ENCODE measurements at regions not wholly inside any gene's neighbourhood (a gene's known extent, or its start where the extent isn't known, plus 50 kb on each side); places are given as distances from the start of the nearest gene placed in this dataset.
A peak's percentile ranks its signal among the peaks of the same experiment; 100 is the strongest.
"Not testable (repeated sequence)": the region's sequence is repeated elsewhere in the genome, so short reads cannot be mapped to it uniquely, and the experiment has no call there.

GRCh38 chr3:61354604-61355003 lies 103.4 kb upstream of the FHIT start:
- H3K27me3 Mint-ChIP-seq = peaks cover 12% of the 10 kb centered on the region
- H3K9me3 ChIP-seq (ENCODE audit: control insufficient read depth, low read length, poor library complexity, severe bottlenecking) = no peaks in the 10 kb centered on the region
- no peak overlapping the region for H3K4me3 Mint-ChIP-seq
- no peaks in the 10 kb centered on the region for H3K36me3 Mint-ChIP-seq (ENCODE audit: low read depth)
- DNase-seq (no peak), ATAC-seq (no peak)
- H3K4me1 Mint-ChIP-seq = no peaks in the 10 kb centered on the region
- no peak overlapping the region for H3K27ac Mint-ChIP-seq

- no peaks in the 10 kb centered on the region for H3K9me3 ChIP-seq (ENCODE audit: control insufficient read depth, low read length, poor library complexity, severe bottlenecking)
- DNase-seq (no peak), ATAC-seq (no peak)
- no peaks in the 10 kb centered on the region for H3K4me1 Mint-ChIP-seq
- H3K27ac Mint-ChIP-seq = no peak overlapping the region
- H3K27me3 Mint-ChIP-seq = peaks cover 12% of the 10 kb centered on the region
- no peak overlapping the region for H3K4me3 Mint-ChIP-seq
- no peaks in the 10 kb centered on the region for H3K36me3 Mint-ChIP-seq (ENCODE audit: low read depth)
Measured at GRCh38 chr3:61356685-61357084, 105.4 kb upstream of the FHIT start.

GRCh38 chr3:61357902-61358301 lies 106.7 kb upstream of the FHIT start:
- no peaks in the 10 kb centered on the region for H3K36me3 Mint-ChIP-seq (ENCODE audit: low read depth)
- no peaks in the 10 kb centered on the region for H3K4me1 Mint-ChIP-seq
- ATAC-seq (no peak), DNase-seq (no peak)
- no peak overlapping the region for H3K27ac Mint-ChIP-seq
- no peaks in the 10 kb centered on the region for H3K9me3 ChIP-seq (ENCODE audit: control insufficient read depth, low read length, poor library complexity, severe bottlenecking)
- peaks cover 12% of the 10 kb centered on the region for H3K27me3 Mint-ChIP-seq
- no peak overlapping the region for H3K4me3 Mint-ChIP-seq

- Mint-ChIP-seq H3K36me3 (ENCODE audit: low read depth) (no peaks in the 10 kb centered on the region), H3K27me3 (peaks cover 12% of the 10 kb centered on the region), H3K4me3 (no peak overlapping the region), H3K4me1 (no peaks in the 10 kb centered on the region), H3K27ac (no peak overlapping the region)
- ATAC-seq (no peak), DNase-seq (no peak)
- H3K9me3 ChIP-seq (ENCODE audit: control insufficient read depth, low read length, poor library complexity, severe bottlenecking) = no peaks in the 10 kb centered on the region
Measured at GRCh38 chr3:61358364-61358763, 107.1 kb upstream of the FHIT start.

GRCh38 chr3:61360297-61360965 lies 109.2 kb upstream of the FHIT start:
- no peaks in the 10 kb centered on the region for H3K9me3 ChIP-seq (ENCODE audit: control insufficient read depth, low read length, poor library complexity, severe bottlenecking)
- DNase-seq (no peak), ATAC-seq (no peak)
- peaks cover 10% of the 10 kb centered on the region for H3K27me3 Mint-ChIP-seq
- H3K4me1 Mint-ChIP-seq = no peaks in the 10 kb centered on the region
- H3K4me3 Mint-ChIP-seq = no peak overlapping the region
- no peaks in the 10 kb centered on the region for H3K36me3 Mint-ChIP-seq (ENCODE audit: low read depth)
- no peak overlapping the region for H3K27ac Mint-ChIP-seq

- Mint-ChIP-seq H3K4me1 (no peaks in the 10 kb centered on the region), H3K36me3 (ENCODE audit: low read depth) (no peaks in the 10 kb centered on the region), H3K27me3 (peaks cover 6% of the 10 kb centered on the region), H3K27ac (no peak overlapping the region), H3K4me3 (no peak overlapping the region)
- H3K9me3 ChIP-seq (ENCODE audit: control insufficient read depth, low read length, poor library complexity, severe bottlenecking) = no peaks in the 10 kb centered on the region
- ATAC-seq = no peak
- no peak for DNase-seq
Measured at GRCh38 chr3:61369678-61370077, 118.4 kb upstream of the FHIT start.

- DNase-seq = no peak
- Mint-ChIP-seq H3K36me3 (ENCODE audit: low read depth) (no peaks in the 10 kb centered on the region), H3K27me3 (peaks cover 6% of the 10 kb centered on the region), H3K4me1 (no peaks in the 10 kb centered on the region), H3K27ac (no peak overlapping the region), H3K4me3 (no peak overlapping the region)
- H3K9me3 ChIP-seq (ENCODE audit: control insufficient read depth, low read length, poor library complexity, severe bottlenecking) = no peaks in the 10 kb centered on the region
- no peak for ATAC-seq
Measured at GRCh38 chr3:61371123-61371522, 119.9 kb upstream of the FHIT start.

GRCh38 chr3:61372723-61373122 lies 121.5 kb upstream of the FHIT start:
- DNase-seq (no peak), ATAC-seq (no peak)
- Mint-ChIP-seq H3K27ac (no peak overlapping the region), H3K4me3 (no peak overlapping the region), H3K27me3 (peaks cover 6% of the 10 kb centered on the region), H3K4me1 (no peaks in the 10 kb centered on the region), H3K36me3 (ENCODE audit: low read depth) (no peaks in the 10 kb centered on the region)
- H3K9me3 ChIP-seq (ENCODE audit: control insufficient read depth, low read length, poor library complexity, severe bottlenecking) = no peaks in the 10 kb centered on the region

- peaks cover 4% of the 10 kb centered on the region for H3K36me3 Mint-ChIP-seq (ENCODE audit: low read depth)
- peaks cover 40% of the 10 kb centered on the region for H3K27me3 Mint-ChIP-seq
- ATAC-seq = no peak
Measured at GRCh38 chr3:61378311-61378710, 127.1 kb upstream of the FHIT start.

GRCh38 chr3:61381745-61382392 lies 130.6 kb upstream of the FHIT start:
- H3K27me3 Mint-ChIP-seq = peaks cover 51% of the 10 kb centered on the region
- peaks cover 4% of the 10 kb centered on the region for H3K36me3 Mint-ChIP-seq (ENCODE audit: low read depth)
- ATAC-seq = peak; percentile 55
- no peaks in the 10 kb centered on the region for H3K9me3 ChIP-seq (ENCODE audit: control insufficient read depth, low read length, poor library complexity, severe bottlenecking)
- H3K4me1 Mint-ChIP-seq = peaks cover 5% of the 10 kb centered on the region
- H3K4me3 Mint-ChIP-seq = peak overlapping the region; percentile 2
- no peak for DNase-seq
- no peak overlapping the region for H3K27ac Mint-ChIP-seq

More at GRCh38 chr3:61378311-61378710, 127.1 kb upstream of the FHIT start:
- H3K4me3 Mint-ChIP-seq = no peak overlapping the region
- H3K4me1 Mint-ChIP-seq = peaks cover 5% of the 10 kb centered on the region
- H3K9me3 ChIP-seq (ENCODE audit: control insufficient read depth, low read length, poor library complexity, severe bottlenecking) = no peaks in the 10 kb centered on the region
- no peak overlapping the region for H3K27ac Mint-ChIP-seq
- DNase-seq = no peak

- Mint-ChIP-seq H3K27me3 (peaks cover 20% of the 10 kb centered on the region), H3K4me1 (no peaks in the 10 kb centered on the region), H3K4me3 (no peak overlapping the region), H3K36me3 (ENCODE audit: low read depth) (no peaks in the 10 kb centered on the region), H3K27ac (no peak overlapping the region)
- no peaks in the 10 kb centered on the region for H3K9me3 ChIP-seq (ENCODE audit: control insufficient read depth, low read length, poor library complexity, severe bottlenecking)
- no peak for DNase-seq
- no peak for ATAC-seq
Measured at GRCh38 chr3:61387817-61388216, 136.6 kb upstream of the FHIT start.

- H3K27ac Mint-ChIP-seq; DNase-seq; H3K36me3 Mint-ChIP-seq (ENCODE audit: low read depth); H3K9me3 ChIP-seq (ENCODE audit: control insufficient read depth, low read length, poor library complexity, severe bottlenecking); H3K4me1 Mint-ChIP-seq; H3K4me3 Mint-ChIP-seq; ATAC-seq; H3K27me3 Mint-ChIP-seq: not testable (repeated sequence)
Measured at GRCh38 chr3:61393480-61393947, 142.3 kb upstream of the FHIT start.

- H3K27me3 Mint-ChIP-seq = no peaks in the 10 kb centered on the region
Measured at GRCh38 chr3:61401359-61401758, 150.1 kb upstream of the FHIT start.

GRCh38 chr3:61407397-61407796 lies 154.0 kb upstream of the PTPRG start:
- Mint-ChIP-seq H3K27ac (no peak overlapping the region), H3K4me3 (no peak overlapping the region), H3K36me3 (ENCODE audit: low read depth) (peaks cover 3% of the 10 kb centered on the region), H3K27me3 (peaks cover 6% of the 10 kb centered on the region), H3K4me1 (no peaks in the 10 kb centered on the region)
- no peak for ATAC-seq
- DNase-seq = no peak
- no peaks in the 10 kb centered on the region for H3K9me3 ChIP-seq (ENCODE audit: control insufficient read depth, low read length, poor library complexity, severe bottlenecking)

More at GRCh38 chr3:61401359-61401758, 150.1 kb upstream of the FHIT start:
- ATAC-seq (no peak), DNase-seq (no peak)
- Mint-ChIP-seq H3K27ac (no peak overlapping the region), H3K4me1 (no peaks in the 10 kb centered on the region), H3K36me3 (ENCODE audit: low read depth) (no peaks in the 10 kb centered on the region), H3K4me3 (no peak overlapping the region)
- no peaks in the 10 kb centered on the region for H3K9me3 ChIP-seq (ENCODE audit: control insufficient read depth, low read length, poor library complexity, severe bottlenecking)

Measured in T-helper 17 cell (primary cell).